Activated T-cell treated with anti-CD3 and anti-CD28 coated beads, Interleukin-2, amount 50 U/mL, for 72 hours (primary cell): ENCODE measurements at regions not wholly inside any gene's neighbourhood (a gene's known extent, or its start where the extent isn't known, plus 50 kb on each side); places are given as distances from the start of the nearest gene placed in this dataset.
A peak's percentile ranks its signal among the peaks of the same experiment; 100 is the strongest.

ENCODE experiments used
- ATAC-seq, 2 donors: fragments of 150-1000 bp; cut with Tn5 transposase; replicated peaks in 1 of 2; 2 replicates each; pipeline ENCODE4 v1.10.0; 2021; ENCODE audit warnings: moderate library complexity in 2 of 2, mild to moderate bottlenecking in 1 of 2
- DNase-seq, 2 donors: peaks; one replicate each; pipeline ENCODE4 v3.0.0; 2021 to 2022; ENCODE audit warnings: mixed read lengths in 1 of 2
- H3K27ac Mint-ChIP-seq: one replicate; pipeline ENCODE4 v1.8.0; 2022; ENCODE audit warnings: mild to moderate bottlenecking, moderate library complexity, mixed read lengths
- H3K27me3 Mint-ChIP-seq: one replicate; pipeline ENCODE4 v1.8.0; 2022; ENCODE audit warnings: low read depth, mixed read lengths
- H3K36me3 Mint-ChIP-seq, 2 donors: one replicate each; pipeline ENCODE4 v1.8.0; 2022; ENCODE audit warnings: mixed read lengths in 2 of 2, mild to moderate bottlenecking in 1 of 2; ENCODE audit not compliant: insufficient read depth in 2 of 2
- H3K4me1 Mint-ChIP-seq: one replicate; pipeline ENCODE4 v1.8.0; 2022; ENCODE audit warnings: low read depth, mixed read lengths
- H3K4me3 Mint-ChIP-seq, 2 donors: one replicate each; pipeline ENCODE4 v1.8.0; 2022; ENCODE audit warnings: mild to moderate bottlenecking in 2 of 2, mixed read lengths in 2 of 2, moderate library complexity in 2 of 2
- H3K9me3 Mint-ChIP-seq, 2 donors: one replicate each; pipeline ENCODE4 v1.8.0; 2022; ENCODE audit warnings: mixed read lengths in 2 of 2

- H3K27me3 Mint-ChIP-seq: no peaks in the 10 kb centered on the region
- ATAC-seq (no peak), DNase-seq (no peak)
- no peaks in the 10 kb centered on the region for H3K36me3 Mint-ChIP-seq
- H3K4me3 Mint-ChIP-seq: no peak overlapping the region
- peaks cover 2 to 7% of the 10 kb centered on the region in 2 donors for H3K9me3 Mint-ChIP-seq
- H3K27ac Mint-ChIP-seq: no peak overlapping the region
- H3K4me1 Mint-ChIP-seq: no peaks in the 10 kb centered on the region
Observed at GRCh38 chr7:46675456-46675855, 754.4 kb upstream of the IGFBP3 start.

GRCh38 chr7:46672861-46673260, 751.8 kb upstream of the IGFBP3 start:
- H3K36me3 Mint-ChIP-seq: no peaks in the 10 kb centered on the region
- H3K4me3 Mint-ChIP-seq: no peak overlapping the region
- no peaks in the 10 kb centered on the region for H3K4me1 Mint-ChIP-seq
- peaks cover 3 to 5% of the 10 kb centered on the region in 2 donors for H3K9me3 Mint-ChIP-seq
- H3K27ac Mint-ChIP-seq: no peak overlapping the region
- H3K27me3 Mint-ChIP-seq: no peaks in the 10 kb centered on the region
- ATAC-seq (no peak), DNase-seq (no peak)

GRCh38 chr7:46671108-46671769, 750.2 kb upstream of the IGFBP3 start:
- H3K27ac Mint-ChIP-seq: no peak overlapping the region
- no peaks in the 10 kb centered on the region for H3K36me3 Mint-ChIP-seq
- no peaks in the 10 kb centered on the region for H3K4me1 Mint-ChIP-seq
- no peaks in the 10 kb centered on the region for H3K27me3 Mint-ChIP-seq
- ATAC-seq: no peak
- H3K4me3 Mint-ChIP-seq: no peak overlapping the region
- DNase-seq: no peak
- H3K9me3 Mint-ChIP-seq: peaks cover 1 to 6% of the 10 kb centered on the region in 2 donors

GRCh38 chr7:46669028-46669427, 748.0 kb upstream of the IGFBP3 start:
- Mint-ChIP-seq H3K27ac (no peak overlapping the region), H3K9me3 (peaks cover 1 to 6% of the 10 kb centered on the region in 2 donors), H3K4me1 (no peaks in the 10 kb centered on the region), H3K36me3 (no peaks in the 10 kb centered on the region), H3K4me3 (no peak overlapping the region), H3K27me3 (no peaks in the 10 kb centered on the region)
- DNase-seq (no peak), ATAC-seq (no peak)

GRCh38 chr7:46664453-46664852, 743.4 kb upstream of the IGFBP3 start:
- ATAC-seq (no peak), DNase-seq (no peak)
- Mint-ChIP-seq H3K4me1 (no peaks in the 10 kb centered on the region), H3K27me3 (no peaks in the 10 kb centered on the region), H3K36me3 (no peaks in the 10 kb centered on the region), H3K27ac (no peak overlapping the region), H3K9me3 (peaks cover 2 to 10% of the 10 kb centered on the region in 2 donors), H3K4me3 (no peak overlapping the region)

GRCh38 chr7:46663025-46663424, 742.0 kb upstream of the IGFBP3 start:
- no peaks in the 10 kb centered on the region for H3K36me3 Mint-ChIP-seq

GRCh38 chr7:46661431-46661830, 740.4 kb upstream of the IGFBP3 start:
- no peak overlapping the region for H3K4me3 Mint-ChIP-seq
- H3K9me3 Mint-ChIP-seq: peaks cover 2 to 8% of the 10 kb centered on the region in 2 donors
- H3K4me1 Mint-ChIP-seq: no peaks in the 10 kb centered on the region
- no peaks in the 10 kb centered on the region for H3K36me3 Mint-ChIP-seq
- ATAC-seq (no peak), DNase-seq (no peak)
- no peak overlapping the region for H3K27ac Mint-ChIP-seq
- no peaks in the 10 kb centered on the region for H3K27me3 Mint-ChIP-seq

More at GRCh38 chr7:46663025-46663424, 742.0 kb upstream of the IGFBP3 start:
- Mint-ChIP-seq H3K27me3 (no peaks in the 10 kb centered on the region), H3K4me1 (no peaks in the 10 kb centered on the region), H3K4me3 (no peak overlapping the region), H3K27ac (no peak overlapping the region), H3K9me3 (peaks cover 2 to 12% of the 10 kb centered on the region in 2 donors)
- no peak for ATAC-seq
- DNase-seq: no peak

GRCh38 chr7:46660402-46660980, 739.4 kb upstream of the IGFBP3 start:
- no peaks in the 10 kb centered on the region for H3K27me3 Mint-ChIP-seq
- H3K36me3 Mint-ChIP-seq: no peaks in the 10 kb centered on the region
- DNase-seq: no peak
- H3K27ac Mint-ChIP-seq: no peak overlapping the region
- H3K4me3 Mint-ChIP-seq: no peak overlapping the region
- H3K9me3 Mint-ChIP-seq: peaks cover 2 to 8% of the 10 kb centered on the region in 2 donors
- no peaks in the 10 kb centered on the region for H3K4me1 Mint-ChIP-seq
- ATAC-seq: no peak

GRCh38 chr7:46658281-46658680, 737.2 kb upstream of the IGFBP3 start:
- H3K4me3 Mint-ChIP-seq: no peak overlapping the region
- peaks cover 4 to 8% of the 10 kb centered on the region in 2 donors for H3K9me3 Mint-ChIP-seq
- no peak overlapping the region for H3K27ac Mint-ChIP-seq
- no peak for ATAC-seq
- H3K36me3 Mint-ChIP-seq: no peaks in the 10 kb centered on the region
- DNase-seq: no peak
- no peaks in the 10 kb centered on the region for H3K4me1 Mint-ChIP-seq
- no peaks in the 10 kb centered on the region for H3K27me3 Mint-ChIP-seq

- H3K36me3 Mint-ChIP-seq: no peaks in the 10 kb centered on the region
- H3K27me3 Mint-ChIP-seq: no peaks in the 10 kb centered on the region
- ATAC-seq (no peak), DNase-seq (no peak)
- H3K4me1 Mint-ChIP-seq: no peaks in the 10 kb centered on the region
- H3K4me3 Mint-ChIP-seq: no peak overlapping the region
- peaks cover 4 to 8% of the 10 kb centered on the region in 2 donors for H3K9me3 Mint-ChIP-seq
- no peak overlapping the region for H3K27ac Mint-ChIP-seq
Observed at GRCh38 chr7:46654546-46655443, 733.7 kb upstream of the IGFBP3 start.

GRCh38 chr7:46653848-46654247, 732.8 kb upstream of the IGFBP3 start:
- Mint-ChIP-seq H3K4me3 (no peak overlapping the region), H3K27ac (no peak overlapping the region), H3K4me1 (no peaks in the 10 kb centered on the region), H3K27me3 (no peaks in the 10 kb centered on the region), H3K9me3 (peaks cover 5 to 6% of the 10 kb centered on the region in 2 donors), H3K36me3 (no peaks in the 10 kb centered on the region)
- no peak for ATAC-seq
- no peak for DNase-seq

GRCh38 chr7:46652317-46652716, 731.2 kb upstream of the IGFBP3 start:
- DNase-seq (no peak), ATAC-seq (no peak)
- Mint-ChIP-seq H3K36me3 (peaks cover 0 to 2% of the 10 kb centered on the region in 2 donors), H3K9me3 (peaks cover 6 to 8% of the 10 kb centered on the region in 2 donors), H3K27ac (peak overlapping the region; percentile 93), H3K4me3 (no peak overlapping the region), H3K4me1 (no peaks in the 10 kb centered on the region), H3K27me3 (no peaks in the 10 kb centered on the region)

- no peak overlapping the region for H3K27ac Mint-ChIP-seq
- no peak overlapping the region for H3K4me3 Mint-ChIP-seq
- no peak for DNase-seq
- H3K27me3 Mint-ChIP-seq: no peaks in the 10 kb centered on the region
- peak in 1 of 2 donors; percentile 52 for ATAC-seq
- H3K36me3 Mint-ChIP-seq: peaks cover 0 to 2% of the 10 kb centered on the region in 2 donors
- H3K9me3 Mint-ChIP-seq: peaks cover 6 to 8% of the 10 kb centered on the region in 2 donors
- no peaks in the 10 kb centered on the region for H3K4me1 Mint-ChIP-seq
Observed at GRCh38 chr7:46651561-46652088, 730.6 kb upstream of the IGFBP3 start.
